SK-N-SH (cell line): ENCODE measurements at regions not wholly inside any gene's neighbourhood (a gene's known extent, or its start where the extent isn't known, plus 50 kb on each side); places are given as distances from the start of the nearest gene placed in this dataset.
A peak's percentile ranks its signal among the peaks of the same experiment; 100 is the strongest.

Experiments
- CTCF ChIA-PET: fragments of 300-600, 350-600 bp; formaldehyde crosslinking; extraction: SDS; loops from one replicate; lab custom pipeline; 2021; lab: Yijun Ruan, JAX
- POLR2A ChIA-PET: fragments of 350-600 bp; sonication (Branson Sonifier 250); formaldehyde crosslinking; extraction: SDS; loops from one replicate; lab custom pipeline; 2020; ENCODE audit warnings: antibody characterized with exemption, inconsistent platforms; lab: Yijun Ruan, JAX
- DNase-seq: peaks from one replicate; pipeline ENCODE4 v3.0.0; 2012
- H2AFZ ChIP-seq: fragments of 200-600 bp; sonication (generic); 2 replicates; pipeline ENCODE4 v1.8.1; 2016; ENCODE audit warnings: antibody characterized with exemption, mild to moderate bottlenecking, low read depth
- H3F3A ChIP-seq: fragments of 200-600 bp; sonication (generic); replicated peaks from 2 replicates; pipeline ENCODE3; 2016; ENCODE audit warnings: antibody characterized with exemption, mild to moderate bottlenecking; ENCODE audit not compliant: insufficient read depth
- H3K27ac ChIP-seq, 2 experiments: fragments of 200-500 bp in 1 of 2; fragments of 200-600 bp in 1 of 2; sonication (Bioruptor generic) in 1 of 2; sonication (generic), shearing (Covaris generic) in 1 of 2; 2 replicates each; pipeline versions ENCODE4 v1.5.1 to v1.6.1; 2014 to 2016; ENCODE audit warnings: low read depth in 2 of 2, inconsistent platforms in 1 of 2, low read length in 1 of 2, mild to moderate bottlenecking in 1 of 2, mixed read lengths in 1 of 2
- H3K27me3 ChIP-seq: fragments of 200-600 bp; sonication (generic), shearing (Covaris generic); 2 replicates; pipeline ENCODE4 v1.6.1; 2016; ENCODE audit warnings: mixed run types; ENCODE audit not compliant: insufficient read depth
- H3K36me3 ChIP-seq, 2 experiments: fragments of 200-500 bp in 1 of 2; fragments of 200-600 bp in 1 of 2; sonication (Bioruptor generic) in 1 of 2; sonication (generic) in 1 of 2; replicated peaks in 1 of 2; 2 replicates each; pipeline versions ENCODE3 to v1.5.1; 2014 to 2016; ENCODE audit warnings: low read length in 1 of 2, mild to moderate bottlenecking in 1 of 2; ENCODE audit not compliant: insufficient read depth in 2 of 2, control insufficient read depth in 1 of 2
- H3K4me1 ChIP-seq, 2 experiments: fragments of 200-500 bp in 1 of 2; fragments of 200-600 bp in 1 of 2; sonication (Bioruptor generic) in 1 of 2; sonication (generic), shearing (Covaris generic) in 1 of 2; 2 replicates each; pipeline versions ENCODE4 v1.5.1 to v1.6.1; 2014 to 2016; ENCODE audit warnings: low read depth in 1 of 2, low read length in 1 of 2, mixed run types in 1 of 2; ENCODE audit not compliant: insufficient read depth in 2 of 2, control insufficient read depth in 1 of 2
- H3K4me2 ChIP-seq: fragments of 200-600 bp; sonication (generic), shearing (Covaris generic); 2 replicates; pipeline ENCODE4 v1.6.1; 2017; ENCODE audit warnings: mixed run types
- H3K4me3 ChIP-seq, 2 experiments: fragments of 200-500 bp in 1 of 2; fragments of 200-600 bp in 1 of 2; sonication (Bioruptor generic) in 1 of 2; sonication (generic), shearing (Covaris generic) in 1 of 2; 2 replicates each; pipeline versions ENCODE4 v1.5.1 to v1.8.1; 2014 to 2016; ENCODE audit warnings: low read depth in 2 of 2, inconsistent platforms in 1 of 2, low read length in 1 of 2, mild to moderate bottlenecking in 1 of 2, mixed read lengths in 1 of 2, moderate library complexity in 1 of 2
- H3K79me2 ChIP-seq: fragments of 200-600 bp; sonication (generic); 2 replicates; pipeline ENCODE4 v1.8.1; 2017; ENCODE audit warnings: mild to moderate bottlenecking; ENCODE audit not compliant: insufficient read depth
- H3K9ac ChIP-seq: fragments of 200-600 bp; sonication (generic); 2 replicates; pipeline ENCODE4 v1.6.1; 2017; ENCODE audit warnings: mixed run types
- H3K9me2 ChIP-seq: fragments of 200-600 bp; sonication (generic); 2 replicates; pipeline ENCODE4 v1.6.1; 2017; ENCODE audit warnings: mixed run types
- H3K9me3 ChIP-seq: fragments of 200-600 bp; sonication (generic); 2 replicates; pipeline ENCODE4 v1.6.1; 2017; ENCODE audit warnings: mixed run types, mild to moderate bottlenecking, moderate library complexity
- H4K20me1 ChIP-seq: fragments of 200-600 bp; sonication (generic); 2 replicates; pipeline ENCODE4 v1.6.1; 2017; ENCODE audit warnings: mild to moderate bottlenecking, mixed run types; ENCODE audit not compliant: insufficient read depth
- CTCF ChIP-seq: fragments of 200-600 bp; sonication (generic); IDR thresholded peaks from 2 replicates; pipeline ENCODE4 v1.6.1; 2017; ENCODE audit warnings: antibody characterized with exemption, mild to moderate bottlenecking, moderate library complexity
- ELF1 ChIP-seq: IDR thresholded peaks from 2 replicates; pipeline ENCODE4 v1.4.0; 2012
- EP300 ChIP-seq, 2 experiments: IDR thresholded peaks; 2 replicates each; pipeline versions ENCODE4 v1.4.0 to v1.6.1; 2012; ENCODE audit warnings: borderline replicate concordance in 1 of 2, low read depth in 1 of 2, low read length in 1 of 2
- EZH2phosphoT487 ChIP-seq: fragments of 200-600 bp; sonication (generic); IDR thresholded peaks from 2 replicates; pipeline ENCODE4 v1.6.1; 2017; ENCODE audit warnings: low read depth, mixed run types, mild to moderate bottlenecking, antibody characterized with exemption, moderate library complexity, borderline replicate concordance
- FOSL2 ChIP-seq: IDR thresholded peaks from 2 replicates; pipeline ENCODE4 v1.4.0; 2012; ENCODE audit warnings: low read depth, mild to moderate bottlenecking, moderate library complexity, borderline replicate concordance
- FOXJ3 ChIP-seq: sonication (generic); formaldehyde crosslinking; IDR thresholded peaks from 2 replicates; pipeline ENCODE4 v1.5.1; 2020; ENCODE audit warnings: mild to moderate bottlenecking, missing genetic modification reagents
- IRF3 ChIP-seq: fragments of 150-350 bp; IDR thresholded peaks from 2 replicates; pipeline ENCODE4 v1.6.1; 2016; ENCODE audit warnings: mild to moderate bottlenecking, low read depth, low read length
- JUND ChIP-seq: IDR thresholded peaks from 2 replicates; pipeline ENCODE4 v1.4.0; 2012
- MAX ChIP-seq: IDR thresholded peaks from 2 replicates; pipeline ENCODE4 v1.4.0; 2012; ENCODE audit warnings: low read depth
- MXI1 ChIP-seq: IDR thresholded peaks from 2 replicates; pipeline ENCODE4 v1.6.1; 2012; ENCODE audit warnings: mild to moderate bottlenecking, low read depth, low read length, improper control_type of control experiment
- NFIC ChIP-seq: IDR thresholded peaks from 2 replicates; pipeline ENCODE4 v1.4.0; 2012; ENCODE audit warnings: borderline replicate concordance
- NRF1 ChIP-seq: IDR thresholded peaks from 2 replicates; pipeline ENCODE4 v1.6.1; 2012; ENCODE audit warnings: low read depth, mild to moderate bottlenecking, low read length
- POLR2AphosphoS5 ChIP-seq: IDR thresholded peaks from 2 replicates; pipeline ENCODE4 v1.6.1; 2012; ENCODE audit warnings: low read depth, low read length
- RAD21 ChIP-seq: IDR thresholded peaks from 2 replicates; pipeline ENCODE4 v1.6.1; 2012; ENCODE audit warnings: mild to moderate bottlenecking, low read length
- RCOR1 ChIP-seq: fragments of 150-350 bp; IDR thresholded peaks from 2 replicates; pipeline ENCODE4 v1.6.1; 2017; ENCODE audit warnings: antibody characterized with exemption, low read length
- REST ChIP-seq: IDR thresholded peaks from 2 replicates; pipeline ENCODE4 v1.6.1; 2012; ENCODE audit warnings: mild to moderate bottlenecking, low read depth, low read length, moderate library complexity
- SIN3A ChIP-seq: IDR thresholded peaks from 2 replicates; pipeline ENCODE4 v1.6.1; 2012; ENCODE audit warnings: low read depth, mild to moderate bottlenecking, low read length, moderate library complexity, borderline replicate concordance
- SMC3 ChIP-seq: IDR thresholded peaks from 2 replicates; pipeline ENCODE4 v1.6.1; 2012; ENCODE audit warnings: low read depth, low read length, improper control_type of control experiment
- TAF1 ChIP-seq: IDR thresholded peaks from 2 replicates; pipeline ENCODE4 v1.6.1; 2012; ENCODE audit warnings: low read depth, mild to moderate bottlenecking, low read length, moderate library complexity, borderline replicate concordance
- TCF12 ChIP-seq: IDR thresholded peaks from 2 replicates; pipeline ENCODE4 v1.4.0; 2012
- TEAD4 ChIP-seq: IDR thresholded peaks from 2 replicates; pipeline ENCODE4 v1.4.0; 2012; ENCODE audit warnings: mild to moderate bottlenecking, borderline replicate concordance; ENCODE audit not compliant: insufficient read depth
- ZBTB33 ChIP-seq: IDR thresholded peaks from 2 replicates; pipeline ENCODE4 v1.4.0; 2012; ENCODE audit warnings: low read depth, borderline replicate concordance
- WGBS: methylation state at CpG from one replicate; pipeline ENCODE4 v1.1.6; 2017; ENCODE audit warnings: low lambda C conversion rate; 5-methylcytosine and 5-hydroxymethylcytosine counted together

- peaks cover 3 to 5% of the 10 kb centered on the region in 2 experiments; a peak in 2 of 4 replicates for H3K4me1 ChIP-seq
- no peaks in the 10 kb centered on the region for H3K9me3 ChIP-seq
- no peak overlapping the region for H3K4me2 ChIP-seq
- POLR2A ChIA-PET = no interaction called here
- H3F3A ChIP-seq = no peaks in the 10 kb centered on the region
- no peaks in the 10 kb centered on the region for H4K20me1 ChIP-seq
- H3K27ac ChIP-seq = no peak overlapping the region
- WGBS = 3% methylated on average over 9 of the region's 9 CpGs
- CTCF ChIA-PET = interaction anchor here (0.7 to 1.4 kb wide), 2 partner anchors 74 to 157 kb away, joined by 3 read pairs; no protein-coding TSS in a partner anchor
- no peaks in the 10 kb centered on the region for H3K9me2 ChIP-seq
- H3K4me3 ChIP-seq = no peak overlapping the region
- H3K27me3 ChIP-seq = no peaks in the 10 kb centered on the region; the same call in 1 of the 2 replicates
- no peak overlapping the region for H3K9ac ChIP-seq
- no peaks in the 10 kb centered on the region for H3K79me2 ChIP-seq
- no peak overlapping the region for H2AFZ ChIP-seq
- no peaks in the 10 kb centered on the region for H3K36me3 ChIP-seq
- peak; percentile 37 for DNase-seq
- TF ChIP-seq SIN3A (no peak), ZBTB33 (no peak), FOSL2 (no peak), TCF12 (no peak), MXI1 (peak; percentile 26; the same call in 1 of the 2 replicates), POLR2AphosphoS5 (no peak), MAX (no peak), IRF3 (no peak), RAD21 (no peak), CTCF (no peak), RCOR1 (peak; percentile 68; the same call in 1 of the 2 replicates), JUND (no peak), FOXJ3 (CRISPR knock-in tag) (peak; percentile 43; the same call in 1 of the 2 replicates), SMC3 (no peak), EP300 (IDR thresholded peaks at IDR 0.05; ENCODE audit: borderline replicate concordance in 1 of 2, low read depth in 1 of 2, low read length in 1 of 2) (peak in 1 of 2 experiments; percentile 32; a peak in 1 of 4 replicates), EZH2phosphoT487 (no peak), TEAD4 (no peak), ELF1 (no peak), NRF1 (no peak), NFIC (no peak), TAF1 (no peak), REST (no peak)
Measured at GRCh38 chr14:57009585-57010515, 199.6 kb upstream of the OTX2 start.
